HCT116 (cell line): ENCODE measurements at regions not wholly inside any gene's neighbourhood (a gene's known extent, or its start where the extent isn't known, plus 50 kb on each side); places are given as distances from the start of the nearest gene placed in this dataset.

Experiments
- ATAC-seq: fragments of 200-7000 bp; cut with Tn5 transposase; 2 replicates; pipeline ENCODE4 v1.9.1; 2020; ENCODE audit warnings: mild to moderate bottlenecking, moderate library complexity
- BruUV-seq: library from RNA; stranded (reverse); fragments of 400-500 nt; replicated peaks from 2 replicates; lab custom pipeline; 2021; lab: Mats Ljungman, UMichigan
- CTCF ChIA-PET: fragments of 300-600 bp; sonication (Branson Sonifier 250); formaldehyde crosslinking; loops from one replicate; lab custom pipeline; 2021; ENCODE audit warnings: antibody characterized with exemption; lab: Charles Lee
- POLR2A ChIA-PET: fragments of 300-600, 350-600 bp; sonication (Branson Sonifier 250); formaldehyde crosslinking; loops from one replicate; lab custom pipeline; 2021; ENCODE audit warnings: antibody characterized with exemption; lab: Charles Lee
- RAD21 ChIA-PET, 2 experiments: fragments of 300-600 bp; sonication (Branson Sonifier 250); formaldehyde crosslinking; loops; one replicate each; lab custom pipeline; 2023; ENCODE audit warnings: low total read pairs in 2 of 2; ENCODE audit not compliant: uncharacterized antibody in 2 of 2, unreplicated experiment in 2 of 2, low non-redundant PET in 1 of 2; lab: Charles Lee
- DNase-seq: peaks from one replicate; pipeline ENCODE4 v3.0.0-alpha.2; 2010; ENCODE audit warnings: low read depth, low spot score
- H2AFZ ChIP-seq: fragments of 200-600 bp; shearing (Covaris generic), sonication (generic); 2 replicates; pipeline ENCODE4 v1.6.1; 2017; ENCODE audit warnings: low read depth, mixed run types, mixed read lengths, antibody characterized with exemption, low read length; ENCODE audit not compliant: poor library complexity, severe bottlenecking
- H3K27ac ChIP-seq: 2 replicates; pipeline ENCODE4 v1.5.1; 2012; ENCODE audit warnings: low read depth, low read length
- H3K27me3 ChIP-seq: fragments of 200-600 bp; sonication (generic); 2 replicates; pipeline ENCODE4 v1.6.1; 2016; ENCODE audit warnings: mixed run types, low read length, mixed read lengths; ENCODE audit not compliant: insufficient read depth
- H3K36me3 ChIP-seq, 2 experiments: fragments of 200-500 bp in 1 of 2; fragments of 200-600 bp in 1 of 2; sonication (Bioruptor generic) in 1 of 2; sonication (generic) in 1 of 2; 2 replicates each; pipeline versions ENCODE4 v1.5.1 to v1.6.1; 2014 to 2016; ENCODE audit warnings: low read length in 2 of 2, inconsistent platforms in 1 of 2, mixed read lengths in 1 of 2, mixed run types in 1 of 2; ENCODE audit not compliant: insufficient read depth in 2 of 2, control insufficient read depth in 1 of 2
- H3K4me1 ChIP-seq, 2 experiments: fragments of 200-600 bp in 1 of 2; sonication (generic) in 1 of 2; 2 replicates each; pipeline versions ENCODE4 v1.5.1 to v1.6.1; 2012 to 2017; ENCODE audit warnings: low read length in 2 of 2, inconsistent platforms in 1 of 2, mild to moderate bottlenecking in 1 of 2, mixed read lengths in 1 of 2, mixed run types in 1 of 2, moderate library complexity in 1 of 2; ENCODE audit not compliant: insufficient read depth in 2 of 2, control insufficient read depth in 1 of 2
- H3K4me2 ChIP-seq: fragments of 200-600 bp; sonication (generic); 2 replicates; pipeline ENCODE4 v1.6.1; 2017; ENCODE audit warnings: mixed run types, low read length, mixed read lengths
- H3K4me3 ChIP-seq, 2 experiments: fragments of 200-600 bp in 1 of 2; sonication (generic) in 1 of 2; replicated peaks in 1 of 2; 2 replicates each; pipeline ENCODE4 v1.5.1; 2011 to 2016; ENCODE audit warnings: low read length in 2 of 2, control low read depth in 1 of 2, low read depth in 1 of 2, mild to moderate bottlenecking in 1 of 2, mixed read lengths in 1 of 2, mixed run types in 1 of 2
- H3K79me2 ChIP-seq: fragments of 200-600 bp; sonication (generic); 2 replicates; pipeline ENCODE4 v1.6.1; 2017; ENCODE audit warnings: mild to moderate bottlenecking, mixed run types, low read length, moderate library complexity, mixed read lengths; ENCODE audit not compliant: insufficient read depth
- H3K9ac ChIP-seq: fragments of 200-600 bp; sonication (generic); 2 replicates; pipeline ENCODE4 v1.6.1; 2016; ENCODE audit warnings: low read length, mixed read lengths
- H3K9me2 ChIP-seq: fragments of 200-600 bp; sonication (generic), shearing (Covaris generic); 2 replicates; pipeline ENCODE4 v1.6.1; 2017; ENCODE audit warnings: mixed run types, mild to moderate bottlenecking, moderate library complexity; ENCODE audit not compliant: insufficient read depth
- H3K9me3 ChIP-seq, 2 experiments: fragments of 200-500 bp in 1 of 2; fragments of 200-600 bp in 1 of 2; sonication (Bioruptor generic) in 1 of 2; sonication (generic) in 1 of 2; 2 replicates each; pipeline ENCODE4 v1.6.1; 2014 to 2017; ENCODE audit warnings: low read length in 2 of 2, mixed read lengths in 2 of 2, inconsistent platforms in 1 of 2, low read depth in 1 of 2, mild to moderate bottlenecking in 1 of 2, mixed run types in 1 of 2, moderate library complexity in 1 of 2; ENCODE audit not compliant: control insufficient read depth in 1 of 2, insufficient read depth in 1 of 2
- H4K20me1 ChIP-seq: fragments of 200-600 bp; sonication (generic), shearing (Covaris generic); 2 replicates; pipeline ENCODE4 v1.6.1; 2017; ENCODE audit warnings: mixed run types, mild to moderate bottlenecking, moderate library complexity; ENCODE audit not compliant: insufficient read depth
- CBX3 ChIP-seq: IDR thresholded peaks from 2 replicates; pipeline ENCODE4 v1.6.1; 2012; ENCODE audit warnings: low read depth
- CEBPB ChIP-seq: IDR thresholded peaks from 2 replicates; pipeline ENCODE4 v1.6.1; 2012; ENCODE audit warnings: low read depth
- ELF1 ChIP-seq: IDR thresholded peaks from 2 replicates; pipeline ENCODE4 v1.6.1; 2012; ENCODE audit warnings: low read depth, borderline replicate concordance
- EZH2phosphoT487 ChIP-seq: fragments of 200-600 bp; IDR thresholded peaks from 2 replicates; pipeline ENCODE4 v1.6.1; 2018; ENCODE audit warnings: antibody characterized with exemption, borderline replicate concordance
- MAX ChIP-seq: IDR thresholded peaks from 2 replicates; pipeline ENCODE4 v1.6.1; 2012
- POLR2AphosphoS5 ChIP-seq: IDR thresholded peaks from 2 replicates; pipeline ENCODE4 v1.6.1; 2011; ENCODE audit warnings: mild to moderate bottlenecking, low read depth, low read length, moderate library complexity
- SRF ChIP-seq: IDR thresholded peaks from 2 replicates; pipeline ENCODE4 v1.6.1; 2012; ENCODE audit warnings: low read depth
- YY1 ChIP-seq: IDR thresholded peaks from 2 replicates; pipeline ENCODE4 v1.6.1; 2011; ENCODE audit warnings: low read length, low read depth, moderate library complexity, mild to moderate bottlenecking; ENCODE audit not compliant: insufficient replicate concordance; ENCODE audit errors: extremely low read depth
- ZFX ChIP-seq: fragments of 450-650 bp; IDR thresholded peaks from 2 replicates; pipeline ENCODE4 v1.6.1; 2017
- intact Hi-C: fragments of 100-400 bp; cut with micrococcal nuclease; formaldehyde crosslinking; loops from 2 replicates; pipeline ENCODE4 v1.10.0; 2022
- TF ChIP-seq, protein P1 (sequence below): IDR thresholded peaks from 2 replicates; pipeline ENCODE4 v1.6.1; 2012; ENCODE audit warnings: low read depth

DNA sequence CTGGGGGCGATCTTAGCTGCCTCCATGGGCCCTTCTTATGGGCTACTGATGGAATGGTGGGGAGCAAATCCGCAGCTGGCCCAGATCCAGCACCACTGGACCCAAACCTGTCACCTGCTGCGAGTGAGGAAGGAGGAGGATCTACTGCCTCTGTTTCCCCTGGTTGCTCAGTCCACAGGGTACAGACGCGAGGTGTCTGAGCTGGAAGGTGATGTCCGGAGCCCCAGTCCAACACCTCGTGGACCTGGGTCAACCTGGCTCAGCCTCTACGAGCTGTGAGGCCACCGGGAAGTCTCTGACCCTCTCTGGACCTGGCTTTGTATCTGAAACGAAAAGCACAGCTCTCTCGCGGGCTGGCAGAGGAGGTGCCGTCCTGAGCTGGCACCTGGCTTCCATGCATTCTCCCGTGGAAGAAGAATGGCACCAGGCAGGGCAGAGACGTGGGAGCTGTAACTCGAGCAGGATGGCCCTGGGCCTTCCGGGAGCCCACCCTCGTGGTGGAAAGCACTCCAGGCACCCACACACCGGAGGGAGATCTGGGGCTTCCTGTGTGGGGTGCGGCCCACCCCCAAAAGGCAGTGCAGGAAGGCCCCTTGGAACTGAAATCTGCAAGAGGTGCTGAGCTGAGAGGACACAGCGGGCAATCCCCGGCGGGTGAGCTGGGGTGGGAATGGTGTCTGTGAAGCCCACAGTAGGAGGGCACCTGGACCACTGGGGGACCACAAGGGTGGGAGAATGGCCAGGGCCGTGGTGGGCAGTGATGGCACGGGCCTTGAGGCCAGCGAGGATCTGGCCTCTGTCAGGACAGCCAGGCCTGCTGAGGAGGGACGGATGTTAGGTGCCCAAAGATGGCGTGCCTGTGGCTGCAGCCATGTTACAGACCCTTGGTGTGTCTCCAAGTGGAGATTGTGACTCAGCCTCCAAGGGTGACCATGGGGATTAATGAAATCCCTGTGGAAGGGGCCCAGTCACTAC, 133.4 kb downstream of the OLFM1 start:
- CTCF ChIA-PET = no interaction called here

GRCh38 chr9:135221576-135221950, 134.1 kb downstream of the OLFM1 start:
- no TSS peak for BruUV-seq
- ChIA-PET RAD21 (no interaction called here), POLR2A (no interaction called here)
- H3K79me2 ChIP-seq = no peaks in the 10 kb centered on the region
- H3K4me1 ChIP-seq = no peaks in the 10 kb centered on the region
- H3K36me3 ChIP-seq = no peaks in the 10 kb centered on the region
- H2AFZ ChIP-seq = no peak overlapping the region
- DNase-seq = no peak
- TF ChIP-seq EZH2phosphoT487 (no peak), MAX (no peak), SRF (no peak), YY1 (no peak), CBX3 (no peak), CEBPB (no peak), ELF1 (no peak), POLR2AphosphoS5 (no peak), ZFX (no peak)
- TF ChIP-seq, protein P1, sequence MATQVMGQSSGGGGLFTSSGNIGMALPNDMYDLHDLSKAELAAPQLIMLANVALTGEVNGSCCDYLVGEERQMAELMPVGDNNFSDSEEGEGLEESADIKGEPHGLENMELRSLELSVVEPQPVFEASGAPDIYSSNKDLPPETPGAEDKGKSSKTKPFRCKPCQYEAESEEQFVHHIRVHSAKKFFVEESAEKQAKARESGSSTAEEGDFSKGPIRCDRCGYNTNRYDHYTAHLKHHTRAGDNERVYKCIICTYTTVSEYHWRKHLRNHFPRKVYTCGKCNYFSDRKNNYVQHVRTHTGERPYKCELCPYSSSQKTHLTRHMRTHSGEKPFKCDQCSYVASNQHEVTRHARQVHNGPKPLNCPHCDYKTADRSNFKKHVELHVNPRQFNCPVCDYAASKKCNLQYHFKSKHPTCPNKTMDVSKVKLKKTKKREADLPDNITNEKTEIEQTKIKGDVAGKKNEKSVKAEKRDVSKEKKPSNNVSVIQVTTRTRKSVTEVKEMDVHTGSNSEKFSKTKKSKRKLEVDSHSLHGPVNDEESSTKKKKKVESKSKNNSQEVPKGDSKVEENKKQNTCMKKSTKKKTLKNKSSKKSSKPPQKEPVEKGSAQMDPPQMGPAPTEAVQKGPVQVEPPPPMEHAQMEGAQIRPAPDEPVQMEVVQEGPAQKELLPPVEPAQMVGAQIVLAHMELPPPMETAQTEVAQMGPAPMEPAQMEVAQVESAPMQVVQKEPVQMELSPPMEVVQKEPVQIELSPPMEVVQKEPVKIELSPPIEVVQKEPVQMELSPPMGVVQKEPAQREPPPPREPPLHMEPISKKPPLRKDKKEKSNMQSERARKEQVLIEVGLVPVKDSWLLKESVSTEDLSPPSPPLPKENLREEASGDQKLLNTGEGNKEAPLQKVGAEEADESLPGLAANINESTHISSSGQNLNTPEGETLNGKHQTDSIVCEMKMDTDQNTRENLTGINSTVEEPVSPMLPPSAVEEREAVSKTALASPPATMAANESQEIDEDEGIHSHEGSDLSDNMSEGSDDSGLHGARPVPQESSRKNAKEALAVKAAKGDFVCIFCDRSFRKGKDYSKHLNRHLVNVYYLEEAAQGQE = no peak
- TF ChIP-seq, all 23 proteins: peak for 0
- no peak overlapping the region for H3K4me3 ChIP-seq
- H3K4me2 ChIP-seq = no peak overlapping the region
- CTCF ChIA-PET = no interaction called here
- H3K27ac ChIP-seq = no peak overlapping the region
- H3K9ac ChIP-seq = no peak overlapping the region
- intact Hi-C loops = no loop called here
- no peak for ATAC-seq
- 0 out of 2 replicates have a peak, but pooled peaks cover 4% of the 10 kb centered on the region for H3K27me3 ChIP-seq
- H3K9me2 ChIP-seq = no peaks in the 10 kb centered on the region
- H4K20me1 ChIP-seq = no peaks in the 10 kb centered on the region
- peaks cover 0 to 5% of the 10 kb centered on the region in 2 experiments; a peak in 1 of 4 replicates for H3K9me3 ChIP-seq

More for the DNA sequence above, 133.4 kb downstream of the OLFM1 start:
- no peak overlapping the region for H2AFZ ChIP-seq
- 0 out of 2 replicates have a peak, but pooled peaks cover 4% of the 10 kb centered on the region for H3K27me3 ChIP-seq
- H3K4me1 ChIP-seq = no peaks in the 10 kb centered on the region
- BruUV-seq = no TSS peak
- ATAC-seq (no peak), DNase-seq (no peak)
- no peaks in the 10 kb centered on the region for H3K79me2 ChIP-seq
- ChIA-PET RAD21 (no interaction called here), POLR2A (no interaction called here)
- H4K20me1 ChIP-seq = no peaks in the 10 kb centered on the region
- intact Hi-C loops = no loop called here
- no peak overlapping the region for H3K27ac ChIP-seq
- peaks cover 0 to 2% of the 10 kb centered on the region in 2 experiments; a peak in 1 of 4 replicates for H3K9me3 ChIP-seq
- no peak overlapping the region for H3K9ac ChIP-seq
- no peak overlapping the region for H3K4me3 ChIP-seq
- no peak overlapping the region for H3K4me2 ChIP-seq
- H3K36me3 ChIP-seq = no peaks in the 10 kb centered on the region
- TF ChIP-seq POLR2AphosphoS5 = no peak
- no peak for TF ChIP-seq CEBPB
- H3K9me2 ChIP-seq = no peaks in the 10 kb centered on the region
